K562 (cell line): ENCODE measurements at regions not wholly inside any gene's neighbourhood (a gene's known extent, or its start where the extent isn't known, plus 50 kb on each side); places are given as distances from the start of the nearest gene placed in this dataset.

Experiments used
- ATAC-seq: fragments of 200-7000 bp; cut with Tn5 transposase; 3 replicates; pipeline ENCODE4 v1.9.1; 2020; ENCODE audit warnings: moderate library complexity
- BruUV-seq: library from RNA; stranded (reverse); fragments of 400-500 nt; replicated peaks from 2 replicates; lab custom pipeline; 2021; lab: Mats Ljungman, UMichigan
- CTCF ChIA-PET: fragments of 300-600 bp; formaldehyde crosslinking; extraction: SDS; loops from one replicate; lab custom pipeline; 2021; ENCODE audit warnings: low intra/inter-chr PET ratio; lab: Yijun Ruan, JAX
- POLR2A ChIA-PET: fragments of 300-600, 350-650 bp; sonication (Branson Sonifier 250); formaldehyde crosslinking; extraction: SDS; loops from one replicate; lab custom pipeline; 2021; ENCODE audit warnings: antibody characterized with exemption, inconsistent platforms; lab: Yijun Ruan, JAX
- DNase-seq, 4 experiments: peaks; one replicate each; pipeline versions ENCODE4 v3.0.0 to v3.0.0-alpha.2; 2011 to 2018; ENCODE audit warnings: low spot score in 3 of 4, mixed read lengths in 3 of 4; ENCODE audit errors: extremely low read depth in 1 of 4
- FAIRE-seq: peaks from 2 replicates; lab custom pipeline; 2011; peaks lifted over from hg19 to GRCh38; lab: Jason Lieb, UNC
- H2AFZ ChIP-seq: 2 replicates; pipeline ENCODE4 v1.6.0; 2011; ENCODE audit warnings: low read depth, low read length, control low read depth, inconsistent platforms
- H3K27ac ChIP-seq: fragments of 200-600 bp; 3 replicates; pipeline ENCODE4 v1.8.0; 2011; ENCODE audit warnings: low read depth, mild to moderate bottlenecking, control low read depth, inconsistent platforms, low read length, moderate library complexity, mixed read lengths; ENCODE audit errors: extremely low read depth
- H3K27me3 ChIP-seq, 2 experiments: fragments of 300-600 bp in 1 of 2; 2 replicates in 1 of 2; 3 replicates in 1 of 2; pipeline versions ENCODE4 v1.6.0 to v1.8.0; 2011; ENCODE audit warnings: inconsistent platforms in 2 of 2, low read length in 2 of 2, mild to moderate bottlenecking in 1 of 2, mixed read lengths in 1 of 2, moderate library complexity in 1 of 2; ENCODE audit not compliant: control insufficient read depth in 2 of 2, insufficient read depth in 2 of 2
- H3K36me3 ChIP-seq: fragments of 300-600 bp; 3 replicates; pipeline ENCODE4 v1.8.0; 2011; ENCODE audit warnings: mild to moderate bottlenecking, low read length, inconsistent platforms; ENCODE audit not compliant: control insufficient read depth, insufficient read depth
- H3K4me1 ChIP-seq, 2 experiments: fragments of 200-600 bp in 1 of 2; replicated peaks in 1 of 2; 2 replicates in 1 of 2; 3 replicates in 1 of 2; pipeline versions ENCODE4 v1.5.1 to v1.8.0; 2011; ENCODE audit warnings: inconsistent platforms in 2 of 2, low read length in 2 of 2, mild to moderate bottlenecking in 1 of 2, mixed read lengths in 1 of 2, moderate library complexity in 1 of 2; ENCODE audit not compliant: control insufficient read depth in 2 of 2, insufficient read depth in 2 of 2
- H3K4me2 ChIP-seq: 2 replicates; pipeline ENCODE4 v1.6.1; 2011; ENCODE audit warnings: low read length, control low read depth, inconsistent platforms, mixed read lengths; ENCODE audit not compliant: insufficient read depth
- H3K4me3 ChIP-seq: fragments of 200-600 bp; sonication (generic), shearing (Covaris generic); 2 replicates; pipeline ENCODE4 v1.5.1; 2016; ENCODE audit warnings: control low read depth, inconsistent platforms
- H3K79me2 ChIP-seq: fragments of 200-600 bp; 3 replicates; pipeline ENCODE4 v1.8.0; 2011; ENCODE audit warnings: low read length, inconsistent platforms; ENCODE audit not compliant: control insufficient read depth, insufficient read depth
- H3K9ac ChIP-seq, 2 experiments: 2 replicates each; pipeline versions ENCODE4 v1.6.0 to v1.6.1; 2011; ENCODE audit warnings: low read depth in 2 of 2, low read length in 2 of 2, control low read depth in 1 of 2, inconsistent platforms in 1 of 2, mild to moderate bottlenecking in 1 of 2, mixed read lengths in 1 of 2; ENCODE audit not compliant: insufficient read depth in 1 of 2
- H3K9me1 ChIP-seq: one replicate; pipeline ENCODE4 v1.6.0; 2011; ENCODE audit warnings: inconsistent platforms, mild to moderate bottlenecking, low read length, moderate library complexity; ENCODE audit not compliant: control insufficient read depth, insufficient read depth
- H3K9me3 ChIP-seq: replicated peaks from 2 replicates; pipeline ENCODE4 v1.5.1; 2011; ENCODE audit warnings: low read depth, low read length, inconsistent platforms; ENCODE audit not compliant: control insufficient read depth, insufficient read depth
- H4K20me1 ChIP-seq: replicated peaks from 2 replicates; pipeline ENCODE4 v1.6.1; 2011; ENCODE audit warnings: low read length, inconsistent platforms, mixed read lengths; ENCODE audit not compliant: control insufficient read depth, insufficient read depth
- PBX2 ChIP-seq, 2 experiments: IDR thresholded peaks in 1 of 2; conservative IDR thresholded peaks in 1 of 2; 2 replicates each; pipeline ENCODE4 v1.6.1; 2016; ENCODE audit warnings: low read depth in 2 of 2, mild to moderate bottlenecking in 1 of 2, missing compliant biosample characterization in 1 of 2, missing genetic modification characterization in 1 of 2, moderate library complexity in 1 of 2
- WGBS: fragments of 100-300 bp; shearing (Covaris generic); methylation state at CpG from one replicate; pipeline ENCODE4 v1.1.6; 2016; ENCODE audit warnings: low coverage, mixed read lengths; ENCODE audit not compliant: insufficient coverage; ENCODE audit errors: missing lambda C conversion rate; 5-methylcytosine and 5-hydroxymethylcytosine counted together
- in situ Hi-C: fragments of 300-500 bp; cut with MboI; formaldehyde crosslinking; loops from 4 replicates; pipeline ENCODE4 v1.15.0; 2018; ENCODE audit warnings: inconsistent platforms, mixed read lengths
- intact Hi-C: fragments of 100-400 bp; cut with micrococcal nuclease; formaldehyde crosslinking; loops from 2 replicates; pipeline ENCODE4 v1.14.2; 2022
- TF ChIP-seq, protein P1 (sequence below): fragments of 450-650 bp; IDR thresholded peaks from 2 replicates; pipeline ENCODE4 v1.6.1; 2014; ENCODE audit warnings: low read depth, mild to moderate bottlenecking, moderate library complexity, borderline replicate concordance

DNA sequence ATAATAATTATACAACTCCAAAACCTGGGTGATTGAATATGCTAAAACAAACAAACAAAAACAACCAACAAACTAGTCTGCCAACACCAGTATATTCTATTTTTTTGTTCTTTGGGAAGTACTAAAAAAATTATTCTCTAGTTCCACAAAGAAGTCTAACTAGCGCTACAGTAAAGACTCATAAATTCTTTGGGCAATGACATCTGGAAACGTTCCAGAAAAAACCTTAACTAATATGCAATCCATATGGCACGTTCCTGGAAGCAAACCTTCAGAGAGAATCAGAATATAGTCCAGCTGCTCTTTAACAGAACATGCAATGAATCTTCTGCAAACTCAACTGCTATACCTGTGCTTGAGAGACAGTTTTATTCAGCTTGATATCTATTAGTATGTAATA lies 500.1 kb downstream of the TRAM1L1 start:
- CTCF ChIA-PET: no interaction called here
- no peak for FAIRE-seq
- Histone ChIP-seq H3K36me3 (no peaks in the 10 kb centered on the region), H3K9me1 (no peaks in the 10 kb centered on the region), H3K9ac (no peak overlapping the region), H3K4me1 (no peaks in the 10 kb centered on the region), H3K9me3 (no peaks in the 10 kb centered on the region), H3K79me2 (no peaks in the 10 kb centered on the region), H3K27ac (no peak overlapping the region), H2AFZ (no peak overlapping the region), H3K4me2 (no peak overlapping the region), H4K20me1 (no peaks in the 10 kb centered on the region), H3K4me3 (no peak overlapping the region), H3K27me3 (no peaks in the 10 kb centered on the region)
- TF ChIP-seq PBX2 (CRISPR knock-in tag; IDR thresholded peaks at IDR 0.05; ENCODE audit: low read depth) (no peak), PBX2 (tag; conservative IDR thresholded peaks at IDR 0.05; ENCODE audit: low read depth) (peak; percentile 55)
- TF ChIP-seq, protein P1, sequence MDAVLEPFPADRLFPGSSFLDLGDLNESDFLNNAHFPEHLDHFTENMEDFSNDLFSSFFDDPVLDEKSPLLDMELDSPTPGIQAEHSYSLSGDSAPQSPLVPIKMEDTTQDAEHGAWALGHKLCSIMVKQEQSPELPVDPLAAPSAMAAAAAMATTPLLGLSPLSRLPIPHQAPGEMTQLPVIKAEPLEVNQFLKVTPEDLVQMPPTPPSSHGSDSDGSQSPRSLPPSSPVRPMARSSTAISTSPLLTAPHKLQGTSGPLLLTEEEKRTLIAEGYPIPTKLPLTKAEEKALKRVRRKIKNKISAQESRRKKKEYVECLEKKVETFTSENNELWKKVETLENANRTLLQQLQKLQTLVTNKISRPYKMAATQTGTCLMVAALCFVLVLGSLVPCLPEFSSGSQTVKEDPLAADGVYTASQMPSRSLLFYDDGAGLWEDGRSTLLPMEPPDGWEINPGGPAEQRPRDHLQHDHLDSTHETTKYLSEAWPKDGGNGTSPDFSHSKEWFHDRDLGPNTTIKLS: no peak
- in situ Hi-C loops: no loop called here
- POLR2A ChIA-PET: no interaction called here
- DNase-seq: no peak
- no peak for ATAC-seq
- BruUV-seq: no TSS peak
- intact Hi-C loops: no loop called here
- WGBS: 4% methylated on average over 3 of the region's 3 CpGs
